Motor neuron (in vitro differentiated cells): ENCODE measurements at regions not wholly inside any gene's neighbourhood (a gene's known extent, or its start where the extent isn't known, plus 50 kb on each side); places are given as distances from the start of the nearest gene placed in this dataset.
"Not testable (repeated sequence)": the region's sequence is repeated elsewhere in the genome, so short reads cannot be mapped to it uniquely, and the experiment has no call there.

Experiments used
- ATAC-seq, 8 experiments: fragments of 200-7000 bp; cut with Tn5 transposase; replicated peaks in 6 of 8; 2 replicates each; pipeline ENCODE4 v1.8.0; 2021; ENCODE audit warnings: mild to moderate bottlenecking in 8 of 8, moderate library complexity in 8 of 8
- H3K27ac ChIP-seq, 2 donors: fragments of 250-450 bp; sonication (Bioruptor Pico); 2 replicates each; pipeline ENCODE4 v1.9.0; 2021; ENCODE audit warnings: antibody characterized with exemption in 2 of 2, mild to moderate bottlenecking in 2 of 2, moderate library complexity in 1 of 2
- H3K4me1 ChIP-seq, 2 donors: fragments of 250-450 bp; sonication (Bioruptor Pico); replicated peaks in 1 of 2; 2 replicates each; pipeline ENCODE4 v1.6.1; 2021; ENCODE audit warnings: antibody characterized with exemption in 2 of 2, mild to moderate bottlenecking in 2 of 2, moderate library complexity in 1 of 2
- H3K4me3 ChIP-seq, 5 donors: fragments of 250-450 bp; sonication (Bioruptor Pico); 2 replicates each; pipeline ENCODE4 v1.9.0; 2021; ENCODE audit warnings: antibody characterized with exemption in 5 of 5, mild to moderate bottlenecking in 5 of 5, moderate library complexity in 4 of 5
- WGBS, 10 experiments: fragments of 450-650 bp; shearing (Covaris generic); methylation state at CpG; one replicate each; pipeline ENCODE4 v1.0.0; 2022; 5-methylcytosine and 5-hydroxymethylcytosine counted together
- in situ Hi-C, 9 experiments: fragments of 400-800 bp; cut with MboI; loops; one replicate each; pipeline ENCODE4 v1.15.0; 2021; ENCODE audit warnings: low sequenced_read_pairs in 9 of 9, low pct_unique_long_range_greater_than_20kb in 2 of 9; ENCODE audit not compliant: unreplicated experiment in 9 of 9

DNA sequence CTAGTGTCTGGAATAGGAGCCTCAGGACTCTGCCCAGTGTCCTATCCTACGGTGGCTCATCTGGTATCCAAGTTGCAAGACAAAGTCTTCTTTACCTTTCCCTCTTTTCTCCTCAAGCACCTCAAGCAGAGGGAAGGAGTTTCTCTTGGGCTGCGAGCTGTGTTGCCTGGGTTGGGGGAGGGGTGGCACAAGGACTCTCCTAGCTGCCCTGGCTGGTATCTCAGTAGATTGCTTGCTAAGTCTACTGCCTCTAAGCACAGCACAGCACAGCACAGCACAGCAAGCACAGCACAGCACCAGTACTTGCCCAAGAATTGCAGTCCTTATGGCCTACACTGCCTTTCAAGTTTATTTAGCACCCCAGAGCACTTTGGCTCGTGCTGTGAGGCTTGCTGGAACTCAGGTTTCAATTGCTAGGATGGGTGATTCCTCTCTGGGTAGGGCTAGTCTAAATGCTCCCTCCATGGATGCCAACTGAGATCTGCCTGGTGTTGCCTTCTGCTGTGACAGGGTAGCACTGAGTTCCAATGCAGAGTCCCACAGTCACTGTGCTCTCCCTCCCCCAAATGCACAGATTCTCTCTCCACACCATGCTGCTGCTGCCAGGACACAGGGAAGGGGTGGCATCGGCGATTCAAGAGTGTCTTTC lies 213.1 kb upstream of the POU5F2 start:
- Histone ChIP-seq H3K4me1 (no peaks in the 10 kb centered on the region), H3K27ac (no peak overlapping the region), H3K4me3 (no peak overlapping the region)
- no peak for ATAC-seq
- 67 to 94% (median 89%) methylated on average over 2 to 5 of the region's 5 CpGs; no CpG with 5 or more reads in 4 of the 10 experiments for whole genome bisulfite sequencing, 10 experiments
- in situ Hi-C loops = no loop called here

DNA sequence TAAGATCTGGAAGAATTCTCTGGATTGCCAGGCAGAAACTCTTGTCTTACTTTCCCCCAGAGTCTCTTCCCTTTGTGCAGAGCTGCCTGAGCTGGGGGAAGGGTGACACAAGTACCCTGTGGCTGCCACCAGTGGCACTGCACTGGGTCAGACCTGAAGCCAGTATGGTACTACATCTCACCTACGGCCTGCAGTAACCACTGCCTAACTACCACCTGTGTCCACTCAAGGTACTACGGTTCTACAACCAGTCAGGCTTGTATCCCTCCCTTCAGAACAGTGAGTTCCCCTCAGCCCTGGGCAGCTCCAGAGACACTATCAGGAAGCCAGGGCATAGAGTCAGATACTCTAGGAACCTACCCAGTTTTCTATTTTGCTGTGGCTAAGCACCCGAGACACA lies 212.0 kb upstream of the POU5F2 start:
- WGBS, 10 experiments = 100% methylated on average over 1 to 2 of the region's 3 CpGs; no CpG with 5 or more reads in 8 of the 10 experiments
- no peak for ATAC-seq
- in situ Hi-C loops = no loop called here

DNA sequence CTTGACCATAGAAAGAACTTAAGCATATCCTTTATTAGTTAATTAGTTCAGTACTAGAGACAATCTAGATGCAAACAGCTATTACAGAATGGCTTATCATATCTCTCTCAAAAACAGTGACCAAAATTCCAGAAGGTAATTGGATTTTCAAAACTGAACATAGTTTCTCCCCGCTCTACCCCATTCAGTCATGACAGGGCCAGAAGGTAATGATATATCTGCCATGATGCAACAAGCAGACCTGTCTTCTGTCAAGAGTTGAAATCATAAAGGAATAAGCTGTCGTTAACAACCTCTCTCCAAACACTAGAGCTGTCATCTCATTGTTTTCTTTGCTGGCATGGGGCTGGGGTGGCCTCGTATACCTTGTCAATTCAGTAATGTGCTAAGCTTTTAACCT lies 200.5 kb upstream of the POU5F2 start:
- WGBS, 10 experiments = 0 to 100% (median 89%) methylated on average over 1 to 3 of the region's 3 CpGs
- in situ Hi-C loops = no loop called here

More for the DNA sequence above, 212.0 kb upstream of the POU5F2 start:
- Histone ChIP-seq H3K27ac (no peak overlapping the region), H3K4me3 (no peak overlapping the region), H3K4me1 (no peaks in the 10 kb centered on the region)

DNA sequence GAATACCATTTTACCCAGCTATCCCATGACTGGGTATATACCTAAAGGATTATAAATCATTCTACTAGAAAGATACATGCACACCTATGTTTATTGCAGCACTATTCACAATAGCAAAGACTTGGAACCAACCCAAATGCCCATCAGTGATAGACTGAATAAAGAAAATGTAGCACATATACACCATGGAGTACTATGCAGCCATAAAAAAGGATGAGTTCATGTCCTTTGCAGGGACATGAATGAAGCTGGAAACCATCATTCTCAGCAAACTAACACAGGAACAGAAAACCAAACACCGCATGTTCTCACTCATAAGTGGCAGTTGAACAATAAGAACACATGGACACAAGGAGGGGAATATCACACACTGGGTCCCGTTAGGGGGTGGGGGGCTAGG lies 191.9 kb upstream of the POU5F2 start:
- ATAC-seq, H3K4me3 ChIP-seq, in situ Hi-C loops, H3K4me1 ChIP-seq, H3K27ac ChIP-seq: not testable (repeated sequence)
- WGBS, 10 experiments = no CpG with 5 or more reads among the region's 2 CpGs

More for the DNA sequence above, 200.5 kb upstream of the POU5F2 start:
- Histone ChIP-seq H3K4me1 (no peaks in the 10 kb centered on the region), H3K4me3 (no peak overlapping the region), H3K27ac (no peak overlapping the region)
- ATAC-seq = peak in 2 of 8 experiments; percentile 22 to 25

DNA sequence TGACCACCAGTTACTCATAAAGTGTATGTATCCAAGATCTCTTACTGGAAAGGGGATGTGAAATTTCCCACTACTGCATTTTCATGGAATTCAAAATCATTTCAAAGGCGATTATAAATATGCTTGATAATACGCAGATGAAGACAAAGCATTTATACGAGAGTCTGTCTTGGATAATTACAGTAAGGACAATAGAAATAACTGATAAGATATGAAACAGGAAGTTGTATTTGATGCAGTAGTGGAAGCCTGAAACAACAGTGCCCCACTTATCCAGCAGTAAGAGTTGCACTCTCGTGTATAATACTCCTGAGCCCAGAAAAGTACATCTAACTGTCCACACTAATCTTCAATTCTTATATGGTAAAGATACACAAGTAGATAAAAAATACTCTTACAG lies 188.7 kb upstream of the POU5F2 start:
- in situ Hi-C loops = no loop called here
- ATAC-seq = no peak
- WGBS, 10 experiments = 85 to 100% (median 97%) methylated on average over 1 to 4 of the region's 4 CpGs
- no peak overlapping the region for H3K27ac ChIP-seq
- no peak overlapping the region for H3K4me3 ChIP-seq
- H3K4me1 ChIP-seq = peaks cover 8 to 10% of the 10 kb centered on the region in 2 donors

DNA sequence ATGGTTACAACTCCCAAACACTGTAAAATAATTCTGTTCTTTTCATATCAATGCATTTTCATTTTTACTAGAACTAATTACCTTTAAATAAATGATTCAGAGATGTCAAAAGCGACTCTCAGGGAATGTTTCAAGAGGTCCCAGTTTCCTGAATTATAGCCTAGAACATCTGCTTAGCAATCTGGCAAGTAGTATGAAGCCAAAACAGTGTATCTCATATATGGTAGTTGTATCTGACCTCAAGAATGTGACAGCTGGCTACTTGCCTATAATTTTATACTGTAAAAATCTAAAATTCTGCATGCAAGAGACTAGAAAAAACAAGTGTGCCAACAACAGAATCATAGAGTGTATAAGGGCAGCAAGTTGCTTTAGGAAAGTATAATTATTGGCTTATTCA lies 187.7 kb upstream of the POU5F2 start:
- in situ Hi-C loops = no loop called here

DNA sequence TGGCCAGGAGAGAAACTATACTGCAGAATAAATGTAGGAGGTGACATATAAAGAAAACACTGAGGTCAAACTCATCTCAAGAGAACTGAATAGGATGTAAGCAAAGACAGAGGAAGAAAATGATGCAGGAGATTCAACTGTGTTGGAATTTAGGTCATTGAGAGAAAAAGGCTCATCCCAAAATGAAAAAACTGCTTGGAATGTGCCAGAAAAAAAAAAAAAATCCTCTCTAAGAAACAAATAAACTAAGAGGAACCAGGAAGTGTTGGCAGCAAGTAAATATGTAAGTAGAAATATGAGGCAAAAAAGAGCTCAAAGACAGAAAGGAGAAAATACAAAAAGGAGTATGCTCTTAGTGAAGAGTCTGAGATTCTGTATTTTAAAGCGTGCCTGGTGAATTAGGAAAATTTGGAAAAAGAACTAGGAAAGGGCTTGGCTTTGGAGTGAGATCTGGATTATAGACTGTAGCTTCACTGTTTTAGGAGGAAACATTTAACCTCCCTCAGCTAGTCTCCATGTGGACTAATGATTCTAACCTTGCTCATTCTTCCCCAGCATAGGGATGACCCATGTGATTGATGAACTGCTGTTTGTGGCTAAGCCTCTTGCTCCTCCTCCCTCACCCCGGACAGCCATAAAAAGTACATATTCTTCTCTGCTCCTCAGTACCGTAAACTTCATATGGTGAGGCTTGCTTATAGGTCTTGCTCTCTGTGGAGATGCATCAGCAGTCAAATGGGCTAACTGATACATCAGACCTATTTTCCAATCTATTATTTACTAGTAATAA lies 185.6 kb upstream of the POU5F2 start:
- in situ Hi-C loops = no loop called here
- Histone ChIP-seq H3K4me1 (peaks cover 8 to 11% of the 10 kb centered on the region in 2 donors), H3K4me3 (no peak overlapping the region), H3K27ac (no peak overlapping the region)
- WGBS, 10 experiments = 10 to 63% (median 34%) methylated on average over 1 to 3 of the region's 3 CpGs; no CpG with 5 or more reads in 1 of the 10 experiments
- ATAC-seq = peak; percentile 60 to 86 (median 76)

More for the DNA sequence above, 187.7 kb upstream of the POU5F2 start:
- Histone ChIP-seq H3K4me3 (no peak overlapping the region), H3K4me1 (peaks cover 8 to 11% of the 10 kb centered on the region in 2 donors), H3K27ac (no peak overlapping the region)
- ATAC-seq = no peak
- 33 to 100% (median 90%) methylated on average over 1 of the region's 1 CpG; no CpG with 5 or more reads in 1 of the 10 experiments for WGBS, 10 experiments

DNA sequence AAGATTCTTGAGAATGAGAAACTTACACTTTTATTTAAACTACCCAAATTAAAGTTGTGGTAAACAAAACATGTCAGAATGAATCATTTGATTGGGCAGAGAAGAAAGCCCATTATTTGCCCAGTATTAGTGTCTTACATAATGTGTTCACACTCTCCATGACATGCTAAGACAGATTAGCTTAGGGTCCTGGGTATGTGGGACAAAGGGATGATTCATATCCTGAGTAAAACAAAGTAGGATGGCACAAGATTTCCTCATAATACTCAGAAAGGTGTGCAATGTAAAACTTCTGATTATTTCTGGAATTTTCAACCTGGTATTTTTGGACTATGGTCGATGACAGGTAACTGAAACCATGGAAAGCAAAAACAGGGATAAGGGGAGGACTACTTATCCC lies 183.9 kb upstream of the POU5F2 start:
- in situ Hi-C loops = no loop called here
- H3K4me3 ChIP-seq = no peak overlapping the region

DNA sequence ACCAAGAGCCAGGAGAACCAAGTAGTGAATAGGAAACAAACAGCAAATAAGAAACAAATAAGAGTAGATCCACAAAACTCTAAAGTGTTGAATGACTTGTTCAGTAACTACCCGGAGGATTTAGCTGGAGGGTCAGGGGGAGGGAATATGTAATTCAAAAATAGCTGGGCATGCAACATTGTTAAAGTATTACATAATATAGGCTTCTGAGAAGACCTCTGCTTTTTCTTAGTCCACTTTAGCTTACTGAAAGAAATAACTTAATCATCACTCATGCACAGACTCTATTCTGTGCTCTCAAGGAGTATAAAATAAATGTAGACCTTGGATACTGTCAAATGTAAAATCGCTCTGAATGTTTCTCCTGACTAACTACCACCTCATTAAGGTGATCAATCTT lies 183.2 kb upstream of the POU5F2 start:
- H3K4me1 ChIP-seq = peaks cover 8 to 11% of the 10 kb centered on the region in 2 donors
- no peak overlapping the region for H3K27ac ChIP-seq
- H3K4me3 ChIP-seq = no peak overlapping the region
- no peak for ATAC-seq
- in situ Hi-C loops = loop anchor here in 1 of 9 experiments (25.0 kb wide), 1 partner anchor 337 kb away; the partner anchor contains the start of genes NR2F1 and NR2F1-AS1
- WGBS, 10 experiments = 57 to 100% (median 86%) methylated on average over 1 to 2 of the region's 2 CpGs; no CpG with 5 or more reads in 1 of the 10 experiments

More for the DNA sequence above, 183.9 kb upstream of the POU5F2 start:
- WGBS, 10 experiments = 88 to 100% (median 100%) methylated on average over 1 of the region's 1 CpG; no CpG with 5 or more reads in 3 of the 10 experiments
- ATAC-seq = peak in 1 of 8 experiments; percentile 30
- Histone ChIP-seq H3K27ac (no peak overlapping the region), H3K4me1 (peaks cover 8 to 11% of the 10 kb centered on the region in 2 donors)

DNA sequence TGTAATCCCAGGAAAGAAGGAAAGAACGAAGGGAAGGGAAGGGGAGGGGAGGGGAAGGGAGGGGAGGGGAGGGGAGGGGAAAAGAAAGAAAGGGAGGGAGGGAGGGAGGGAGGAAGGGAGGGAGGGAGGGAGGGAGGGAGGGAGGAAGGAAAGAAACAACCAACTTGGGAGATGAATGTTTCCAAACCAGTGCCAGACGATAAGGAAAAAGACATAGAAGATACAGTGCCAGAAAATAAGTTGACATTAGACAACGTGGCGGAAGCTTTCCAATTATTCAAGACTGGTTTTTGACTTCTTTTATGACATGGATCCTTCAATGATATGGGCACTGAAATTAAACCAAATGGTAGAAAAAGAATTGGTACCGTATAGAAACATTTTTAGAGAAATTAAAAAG lies 181.2 kb upstream of the POU5F2 start:
- in situ Hi-C loops = loop anchor here in 1 of 9 experiments (25.0 kb wide), 1 partner anchor 335 kb away; the partner anchor contains the start of genes NR2F1 and NR2F1-AS1
- WGBS, 10 experiments = 89 to 100% (median 98%) methylated on average over 1 to 4 of the region's 5 CpGs; no CpG with 5 or more reads in 2 of the 10 experiments
- H3K4me3 ChIP-seq = no peak overlapping the region
- peaks cover 8 to 11% of the 10 kb centered on the region in 2 donors for H3K4me1 ChIP-seq
- no peak for ATAC-seq
- H3K27ac ChIP-seq = no peak overlapping the region

DNA sequence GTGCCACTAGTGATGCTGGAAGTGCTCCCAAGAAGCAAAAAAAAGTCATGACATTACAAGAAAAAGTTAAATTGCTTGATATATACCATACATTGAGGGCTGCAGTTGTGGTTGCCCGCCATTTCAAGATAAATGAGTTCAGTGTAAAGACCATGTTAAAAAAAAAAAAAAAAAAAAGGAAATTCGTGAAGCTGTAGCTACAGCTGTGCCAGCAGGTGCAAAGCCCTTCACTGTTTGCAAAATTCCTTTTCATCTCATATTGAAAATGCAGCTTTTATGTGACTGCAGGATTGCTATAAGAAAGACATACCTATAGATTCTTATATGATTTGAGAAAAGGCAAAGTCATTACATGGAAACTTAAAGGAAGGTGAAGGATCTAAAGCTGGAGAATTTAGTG lies 179.6 kb upstream of the POU5F2 start:
- Histone ChIP-seq H3K4me1 (peaks cover 0 to 4% of the 10 kb centered on the region in 2 donors), H3K27ac (no peak overlapping the region), H3K4me3 (no peak overlapping the region)
- 62 to 100% (median 75%) methylated on average over 1 to 2 of the region's 2 CpGs for WGBS, 10 experiments
- ATAC-seq = no peak
- in situ Hi-C loops = loop anchor here in 1 of 9 experiments (25.0 kb wide), 1 partner anchor 334 kb away; the partner anchor contains the start of genes NR2F1 and NR2F1-AS1

DNA sequence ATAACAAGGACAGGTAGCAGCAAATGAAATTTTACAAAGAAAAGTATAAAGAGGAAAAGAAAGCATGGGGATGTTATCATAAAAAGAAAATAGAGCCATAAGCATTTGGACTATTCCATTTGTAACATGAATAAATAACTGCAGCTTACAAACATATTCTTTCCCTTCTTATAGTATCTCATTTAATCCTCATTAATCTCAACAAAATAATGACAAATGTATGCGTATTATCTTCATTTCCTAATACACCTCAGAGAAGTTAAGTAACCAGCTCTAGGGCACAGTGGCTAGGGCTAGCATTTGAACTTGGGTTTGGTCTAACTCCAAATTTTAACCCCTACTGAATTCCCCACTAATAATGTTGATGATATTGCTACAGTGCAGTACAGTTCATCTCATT lies 175.5 kb upstream of the POU5F2 start:
- peaks cover 0 to 7% of the 10 kb centered on the region in 2 donors for H3K4me1 ChIP-seq
- WGBS, 10 experiments = 80 to 100% (median 100%) methylated on average over 1 of the region's 1 CpG; no CpG with 5 or more reads in 3 of the 10 experiments
- in situ Hi-C loops = loop anchor here in 1 of 9 experiments (25.0 kb wide), 1 partner anchor 330 kb away; the partner anchor contains the start of genes NR2F1 and NR2F1-AS1
- no peak overlapping the region for H3K4me3 ChIP-seq
- no peak overlapping the region for H3K27ac ChIP-seq
- ATAC-seq = no peak

DNA sequence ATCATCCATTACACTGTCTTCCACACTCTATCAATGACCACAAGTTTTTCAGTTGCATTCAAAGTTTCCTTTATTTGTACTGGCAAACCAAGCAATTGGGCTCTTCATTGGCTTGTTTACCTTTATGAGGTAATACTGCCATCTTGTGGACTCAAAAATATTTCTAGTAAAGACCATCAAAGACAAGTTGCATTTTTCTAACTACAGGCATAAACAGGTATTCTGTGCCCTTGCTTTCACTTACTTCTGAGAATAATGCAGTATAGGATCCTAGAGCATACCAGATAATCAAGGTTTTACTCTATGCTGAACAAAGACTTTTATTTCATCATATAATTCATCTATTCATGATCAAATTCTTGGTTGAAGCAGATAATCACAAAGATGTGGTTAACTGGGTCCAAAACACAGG lies 173.7 kb upstream of the POU5F2 start:
- Histone ChIP-seq H3K4me3 (no peak overlapping the region), H3K4me1 (peaks cover 6 to 15% of the 10 kb centered on the region in 2 donors), H3K27ac (no peak overlapping the region)
- in situ Hi-C loops = loop anchor here in 1 of 9 experiments (25.0 kb wide), 1 partner anchor 328 kb away; the partner anchor contains the start of genes NR2F1 and NR2F1-AS1
- ATAC-seq = peak in 3 of 8 experiments; percentile 29 to 54 (median 35)
